ENCODE measurements at regions not wholly inside any gene's neighbourhood (a gene's known extent, or its start where the extent isn't known, plus 50 kb on each side); places are given as distances from the start of the nearest gene placed in this dataset.

DNA sequence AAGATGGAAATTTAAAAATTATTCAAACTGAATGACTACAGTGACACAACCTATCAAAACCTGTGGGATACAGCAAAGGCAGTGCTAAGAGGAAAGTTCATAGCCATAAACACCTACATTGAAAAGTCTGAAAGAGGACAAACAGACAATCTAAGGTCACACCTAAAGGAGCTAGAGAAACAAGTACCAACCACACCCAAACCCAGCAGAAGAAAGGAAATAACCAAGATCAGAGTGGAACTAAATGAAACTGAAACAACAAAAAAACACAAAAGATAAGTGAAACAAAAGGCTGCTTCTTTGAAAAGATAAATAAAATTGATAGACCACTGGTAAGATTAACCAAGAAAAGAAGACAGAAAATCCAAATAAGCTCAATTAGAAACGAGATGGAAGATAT is 247.2 kb upstream of the ZNF804A start:
- Mint-ChIP-seq H3K27me3 (no peaks in the 10 kb centered on the region), H3K4me1 (peaks cover 0 to 10% (median 0%) of the 10 kb centered on the region in 7 donors), H3K27ac (peak overlapping the region in 1 of 9 donors; percentile 82), H3K36me3 (peaks cover 0 to 4% (median 0%) of the 10 kb centered on the region in 5 donors), H3K4me3 (peak overlapping the region in 1 of 10 donors; percentile 55), H3K9me3 (peaks cover 0 to 15% (median 4%) of the 10 kb centered on the region in 11 donors)
- Histone ChIP-seq H3K27me3 (ENCODE audit: control insufficient read depth in 2 of 2, insufficient read depth in 2 of 2, low read length in 2 of 2) (no peaks in the 10 kb centered on the region), H3K4me3 (ENCODE audit: low read length) (no peak overlapping the region), H3K9me3 (ENCODE audit: control insufficient read depth in 2 of 3, low read length in 3 of 3) (no peaks in the 10 kb centered on the region), H3K36me3 (ENCODE audit: control insufficient read depth in 2 of 3, insufficient read depth in 3 of 3, low read length in 3 of 3) (no peaks in the 10 kb centered on the region), H3K4me1 (ENCODE audit: control insufficient read depth in 2 of 2, insufficient read depth in 2 of 2, low read length in 2 of 2) (no peaks in the 10 kb centered on the region), H3K27ac (ENCODE audit: low read depth, low read length) (no peak overlapping the region)
- DNase-seq (no peak), ATAC-seq (no peak)
- CTCF ChIA-PET, result no interaction called here
- POLR2A ChIA-PET, result no interaction called here
- intact Hi-C loops (cut with micrococcal nuclease), result loop anchor here in 1 of 2 donors (1.0 kb wide), 1 partner anchor 8 kb away; no protein-coding TSS in a partner anchor

- Histone ChIP-seq H3K4me1 (ENCODE audit: control insufficient read depth in 2 of 2, insufficient read depth in 2 of 2, low read length in 2 of 2) (no peaks in the 10 kb centered on the region), H3K9me3 (ENCODE audit: control insufficient read depth in 2 of 3, low read length in 3 of 3) (no peaks in the 10 kb centered on the region), H3K36me3 (ENCODE audit: control insufficient read depth in 2 of 3, insufficient read depth in 3 of 3, low read length in 3 of 3) (no peaks in the 10 kb centered on the region), H3K27ac (ENCODE audit: low read depth, low read length) (no peak overlapping the region), H3K4me3 (ENCODE audit: low read length) (no peak overlapping the region), H3K27me3 (ENCODE audit: control insufficient read depth in 2 of 2, insufficient read depth in 2 of 2, low read length in 2 of 2) (no peaks in the 10 kb centered on the region)
- intact Hi-C loops (cut with micrococcal nuclease), result no loop called here
- CTCF ChIA-PET, result no interaction called here
- POLR2A ChIA-PET, result no interaction called here
- Mint-ChIP-seq H3K36me3 (peaks cover 0 to 2% (median 0%) of the 10 kb centered on the region in 5 donors), H3K27me3 (no peaks in the 10 kb centered on the region), H3K9me3 (peaks cover 0 to 4% (median 0%) of the 10 kb centered on the region in 11 donors), H3K27ac (no peak overlapping the region), H3K4me3 (no peak overlapping the region), H3K4me1 (no peaks in the 10 kb centered on the region)
- DNase-seq (no peak), ATAC-seq (no peak)
Measured at GRCh38 chr2:184357033-184357432, 241.3 kb upstream of the ZNF804A start.

- H3K9me3 Mint-ChIP-seq, result peaks cover 0 to 4% (median 0%) of the 10 kb centered on the region in 11 donors
- intact Hi-C loops (cut with micrococcal nuclease), result loop anchor here in 1 of 2 donors (1.0 kb wide), 1 partner anchor 8 kb away; no protein-coding TSS in a partner anchor
- no peaks in the 10 kb centered on the region for H3K36me3 Mint-ChIP-seq
- Histone ChIP-seq H3K4me1 (ENCODE audit: control insufficient read depth in 2 of 2, insufficient read depth in 2 of 2, low read length in 2 of 2) (no peaks in the 10 kb centered on the region), H3K9me3 (ENCODE audit: control insufficient read depth in 2 of 3, low read length in 3 of 3) (no peaks in the 10 kb centered on the region), H3K4me3 (ENCODE audit: low read length) (no peak overlapping the region), H3K36me3 (ENCODE audit: control insufficient read depth in 2 of 3, insufficient read depth in 3 of 3, low read length in 3 of 3) (no peaks in the 10 kb centered on the region), H3K27me3 (ENCODE audit: control insufficient read depth in 2 of 2, insufficient read depth in 2 of 2, low read length in 2 of 2) (no peaks in the 10 kb centered on the region), H3K27ac (ENCODE audit: low read depth, low read length) (no peak overlapping the region)
- H3K27me3 Mint-ChIP-seq, result no peaks in the 10 kb centered on the region
- ATAC-seq, result no peak
- POLR2A ChIA-PET, result no interaction called here
- CTCF ChIA-PET, result no interaction called here
- DNase-seq, result no peak
- no peak overlapping the region for H3K27ac Mint-ChIP-seq
- H3K4me3 Mint-ChIP-seq, result no peak overlapping the region
- H3K4me1 Mint-ChIP-seq, result no peaks in the 10 kb centered on the region
Measured at GRCh38 chr2:184359379-184359778, 238.9 kb upstream of the ZNF804A start.

- no peaks in the 10 kb centered on the region for H3K36me3 Mint-ChIP-seq
- no peaks in the 10 kb centered on the region for H3K4me1 Mint-ChIP-seq
- no peaks in the 10 kb centered on the region for H3K27me3 Mint-ChIP-seq
- Histone ChIP-seq H3K27ac (ENCODE audit: low read depth, low read length) (no peak overlapping the region), H3K4me1 (ENCODE audit: control insufficient read depth in 2 of 2, insufficient read depth in 2 of 2, low read length in 2 of 2) (no peaks in the 10 kb centered on the region), H3K36me3 (ENCODE audit: control insufficient read depth in 2 of 3, insufficient read depth in 3 of 3, low read length in 3 of 3) (no peaks in the 10 kb centered on the region), H3K4me3 (ENCODE audit: low read length) (no peak overlapping the region), H3K9me3 (ENCODE audit: control insufficient read depth in 2 of 3, low read length in 3 of 3) (no peaks in the 10 kb centered on the region), H3K27me3 (ENCODE audit: control insufficient read depth in 2 of 2, insufficient read depth in 2 of 2, low read length in 2 of 2) (no peaks in the 10 kb centered on the region)
- peaks cover 0 to 7% (median 0%) of the 10 kb centered on the region in 11 donors for H3K9me3 Mint-ChIP-seq
- no peak overlapping the region for H3K4me3 Mint-ChIP-seq
- POLR2A ChIA-PET, result no interaction called here
- no peak for DNase-seq
- intact Hi-C loops (cut with micrococcal nuclease), result no loop called here
- CTCF ChIA-PET, result no interaction called here
- no peak for ATAC-seq
- no peak overlapping the region for H3K27ac Mint-ChIP-seq
Measured at GRCh38 chr2:184363213-184363612, 235.1 kb upstream of the ZNF804A start.

DNA sequence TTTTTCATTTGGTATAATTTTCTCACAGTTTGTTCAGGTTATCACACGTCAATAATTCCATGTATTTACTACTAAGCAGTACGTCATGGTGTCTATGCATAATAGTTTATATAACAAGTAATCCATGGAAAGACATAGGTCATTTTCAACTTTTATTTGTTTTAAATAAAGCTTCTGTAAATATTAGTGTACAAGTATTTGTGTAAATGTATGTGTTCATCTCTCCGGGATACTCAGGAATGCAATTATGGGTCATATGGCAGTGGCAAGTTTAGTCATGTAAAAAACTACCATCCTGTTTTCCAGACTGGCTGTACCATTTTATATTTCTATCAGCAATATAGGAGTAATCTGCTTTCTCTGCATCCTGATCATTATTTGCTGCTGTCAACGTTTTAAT is 231.1 kb upstream of the ZNF804A start:
- no peaks in the 10 kb centered on the region for H3K27me3 Mint-ChIP-seq
- intact Hi-C loops (cut with micrococcal nuclease), result no loop called here

GRCh38 chr2:184369307-184369706 is 229.0 kb upstream of the ZNF804A start:
- Histone ChIP-seq H3K9me3 (ENCODE audit: control insufficient read depth in 2 of 3, low read length in 3 of 3) (no peaks in the 10 kb centered on the region), H3K4me1 (ENCODE audit: control insufficient read depth in 2 of 2, insufficient read depth in 2 of 2, low read length in 2 of 2) (no peaks in the 10 kb centered on the region), H3K27me3 (ENCODE audit: control insufficient read depth in 2 of 2, insufficient read depth in 2 of 2, low read length in 2 of 2) (no peaks in the 10 kb centered on the region), H3K27ac (ENCODE audit: low read depth, low read length) (no peak overlapping the region), H3K4me3 (ENCODE audit: low read length) (no peak overlapping the region), H3K36me3 (ENCODE audit: control insufficient read depth in 2 of 3, insufficient read depth in 3 of 3, low read length in 3 of 3) (no peaks in the 10 kb centered on the region)
- ATAC-seq, result no peak
- CTCF ChIA-PET, result interaction anchor here (0.6 kb wide), 1 partner anchor 11 kb away, joined by 3 read pairs; no protein-coding TSS in a partner anchor
- H3K4me3 Mint-ChIP-seq, result no peak overlapping the region
- intact Hi-C loops (cut with micrococcal nuclease), result no loop called here
- H3K27ac Mint-ChIP-seq, result no peak overlapping the region
- H3K27me3 Mint-ChIP-seq, result no peaks in the 10 kb centered on the region
- DNase-seq, result no peak
- H3K36me3 Mint-ChIP-seq, result no peaks in the 10 kb centered on the region
- POLR2A ChIA-PET, result no interaction called here
- no peaks in the 10 kb centered on the region for H3K4me1 Mint-ChIP-seq
- H3K9me3 Mint-ChIP-seq, result peaks cover 0 to 12% (median 0%) of the 10 kb centered on the region in 11 donors

More for the DNA sequence above, 231.1 kb upstream of the ZNF804A start:
- H3K27ac ChIP-seq (ENCODE audit: low read depth, low read length), result no peak overlapping the region
- H3K4me1 Mint-ChIP-seq, result no peaks in the 10 kb centered on the region
- ATAC-seq (no peak), DNase-seq (no peak)
- H3K9me3 Mint-ChIP-seq, result peaks cover 0 to 12% (median 0%) of the 10 kb centered on the region in 11 donors
- H3K4me3 Mint-ChIP-seq, result no peak overlapping the region
- no peaks in the 10 kb centered on the region for H3K27me3 ChIP-seq (ENCODE audit: control insufficient read depth in 2 of 2, insufficient read depth in 2 of 2, low read length in 2 of 2)
- no peaks in the 10 kb centered on the region for H3K36me3 ChIP-seq (ENCODE audit: control insufficient read depth in 2 of 3, insufficient read depth in 3 of 3, low read length in 3 of 3)
- no peaks in the 10 kb centered on the region for H3K4me1 ChIP-seq (ENCODE audit: control insufficient read depth in 2 of 2, insufficient read depth in 2 of 2, low read length in 2 of 2)
- no peaks in the 10 kb centered on the region for H3K36me3 Mint-ChIP-seq
- ChIA-PET POLR2A (no interaction called here), CTCF (no interaction called here)
- no peaks in the 10 kb centered on the region for H3K9me3 ChIP-seq (ENCODE audit: control insufficient read depth in 2 of 3, low read length in 3 of 3)
- no peak overlapping the region for H3K4me3 ChIP-seq (ENCODE audit: low read length)
- H3K27ac Mint-ChIP-seq, result no peak overlapping the region

DNA sequence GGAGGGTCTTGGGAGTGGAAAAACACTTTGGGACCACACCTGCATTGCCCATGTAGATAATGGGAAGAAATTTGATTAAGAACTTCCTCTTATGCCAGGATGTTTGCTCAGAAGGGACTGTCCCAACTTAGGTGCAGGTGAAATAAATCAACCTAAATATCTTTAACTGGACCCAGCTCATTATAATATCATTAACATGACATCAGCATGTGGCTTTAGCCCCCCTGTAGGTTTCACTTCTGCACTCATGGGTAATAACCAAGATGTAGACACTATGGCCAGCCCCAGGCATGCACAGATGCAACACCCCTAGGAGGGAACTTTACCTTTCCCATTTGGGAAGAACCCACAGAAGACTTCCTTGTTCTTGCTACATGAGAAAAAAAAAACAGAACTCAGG is 227.4 kb upstream of the ZNF804A start:
- ATAC-seq (no peak), DNase-seq (no peak)
- Histone ChIP-seq H3K9me3 (ENCODE audit: control insufficient read depth in 2 of 3, low read length in 3 of 3) (no peaks in the 10 kb centered on the region), H3K4me3 (ENCODE audit: low read length) (no peak overlapping the region), H3K27ac (ENCODE audit: low read depth, low read length) (no peak overlapping the region), H3K36me3 (ENCODE audit: control insufficient read depth in 2 of 3, insufficient read depth in 3 of 3, low read length in 3 of 3) (no peaks in the 10 kb centered on the region), H3K4me1 (ENCODE audit: control insufficient read depth in 2 of 2, insufficient read depth in 2 of 2, low read length in 2 of 2) (no peaks in the 10 kb centered on the region), H3K27me3 (ENCODE audit: control insufficient read depth in 2 of 2, insufficient read depth in 2 of 2, low read length in 2 of 2) (no peaks in the 10 kb centered on the region)
- no peak overlapping the region for H3K4me3 Mint-ChIP-seq
- H3K27me3 Mint-ChIP-seq, result no peaks in the 10 kb centered on the region
- intact Hi-C loops (cut with micrococcal nuclease), result no loop called here
- H3K9me3 Mint-ChIP-seq, result peaks cover 0 to 12% (median 0%) of the 10 kb centered on the region in 11 donors
- POLR2A ChIA-PET, result no interaction called here
- H3K27ac Mint-ChIP-seq, result no peak overlapping the region
- H3K36me3 Mint-ChIP-seq, result no peaks in the 10 kb centered on the region
- H3K4me1 Mint-ChIP-seq, result no peaks in the 10 kb centered on the region
- CTCF ChIA-PET, result no interaction called here

Measured in naive thymus-derived CD4-positive, alpha-beta T cell (primary cell).